Tibial artery (tissue), 4 donors: ENCODE measurements at regions not wholly inside any gene's neighbourhood (a gene's known extent, or its start where the extent isn't known, plus 50 kb on each side); places are given as distances from the start of the nearest gene placed in this dataset.

ENCODE experiments used
- DNase-seq, 2 donors: peaks; one replicate each; pipeline ENCODE4 v3.0.0-alpha.2; 2019
- H3K27ac ChIP-seq, 2 donors: fragments of 200-600 bp; sonication (generic) in 1 of 2; 1 replicate in 1 of 2; 2 replicates in 1 of 2; pipeline ENCODE4 v1.5.1; 2018 to 2019; ENCODE audit warnings: mild to moderate bottlenecking in 1 of 2
- H3K27me3 ChIP-seq, 2 donors: fragments of 200-600 bp; sonication (generic) in 1 of 2; one replicate each; pipeline versions ENCODE4 v1.5.1 to v1.6.0; 2016 to 2019
- H3K36me3 ChIP-seq, 3 donors: fragments of 200-600 bp; sonication (generic) in 2 of 3; one replicate each; pipeline ENCODE4 v1.5.1; 2016 to 2019; ENCODE audit warnings: mild to moderate bottlenecking in 2 of 3
- H3K4me1 ChIP-seq, 4 donors: fragments of 200-600 bp; sonication (generic) in 2 of 4; 1 replicate in 3 of 4; 2 replicates in 1 of 4; pipeline ENCODE4 v1.5.1; 2016 to 2019
- H3K4me3 ChIP-seq, 2 donors: fragments of 200-600 bp; sonication (generic) in 1 of 2; 1 replicate in 1 of 2; 2 replicates in 1 of 2; pipeline ENCODE4 v1.5.1; 2018 to 2019; ENCODE audit warnings: mild to moderate bottlenecking in 2 of 2
- H3K9me3 ChIP-seq, 3 donors: fragments of 200-600 bp; sonication (generic) in 1 of 3; one replicate each; pipeline ENCODE4 v1.5.1; 2016 to 2019
- CTCF ChIP-seq, 2 experiments: fragments of 200-600 bp in 1 of 2; fragments of 450-650 bp in 1 of 2; IDR thresholded peaks; one replicate each; pipeline ENCODE4 v1.5.1; 2017 to 2019; ENCODE audit warnings: antibody characterized with exemption in 2 of 2, mild to moderate bottlenecking in 1 of 2, moderate library complexity in 1 of 2
- intact Hi-C: fragments of 100-400 bp; cut with DNase I; formaldehyde crosslinking; loops from one replicate; pipeline ENCODE4 v1.15.0; 2023; ENCODE audit warnings: low total_unique reads

- DNase-seq, result no peak
- Histone ChIP-seq H3K4me1 (no peaks in the 10 kb centered on the region), H3K36me3 (no peaks in the 10 kb centered on the region), H3K27me3 (no peaks in the 10 kb centered on the region), H3K27ac (no peak overlapping the region), H3K4me3 (no peak overlapping the region), H3K9me3 (no peaks in the 10 kb centered on the region)
- intact Hi-C loops, result no loop called here
- no peak for TF ChIP-seq CTCF (IDR thresholded peaks at IDR 0.05)
These were observed 817.9 kb upstream of the AMELY start for GRCh38 chrY:7729318-7730011.

GRCh38 chrY:7728935-7729317 lies 817.4 kb upstream of the AMELY start:
- Histone ChIP-seq H3K9me3 (no peaks in the 10 kb centered on the region), H3K4me1 (no peaks in the 10 kb centered on the region), H3K27ac (no peak overlapping the region), H3K4me3 (no peak overlapping the region), H3K27me3 (no peaks in the 10 kb centered on the region), H3K36me3 (no peaks in the 10 kb centered on the region)
- intact Hi-C loops, result no loop called here
- TF ChIP-seq CTCF (IDR thresholded peaks at IDR 0.05), result no peak
- DNase-seq, result no peak

- intact Hi-C loops, result no loop called here
- DNase-seq, result no peak
- no peaks in the 10 kb centered on the region for H3K27me3 ChIP-seq
- H3K27ac ChIP-seq, result no peak overlapping the region
- H3K9me3 ChIP-seq, result no peaks in the 10 kb centered on the region
- no peaks in the 10 kb centered on the region for H3K4me1 ChIP-seq
- no peak for TF ChIP-seq CTCF (IDR thresholded peaks at IDR 0.05)
- no peaks in the 10 kb centered on the region for H3K36me3 ChIP-seq
- H3K4me3 ChIP-seq, result no peak overlapping the region
These were observed 814.4 kb upstream of the AMELY start for GRCh38 chrY:7725791-7726460.

GRCh38 chrY:7723991-7724632 lies 812.6 kb upstream of the AMELY start:
- Histone ChIP-seq H3K27ac (no peak overlapping the region), H3K9me3 (no peaks in the 10 kb centered on the region), H3K36me3 (no peaks in the 10 kb centered on the region), H3K27me3 (no peaks in the 10 kb centered on the region), H3K4me3 (no peak overlapping the region), H3K4me1 (no peaks in the 10 kb centered on the region)
- intact Hi-C loops, result no loop called here
- TF ChIP-seq CTCF (IDR thresholded peaks at IDR 0.05), result no peak
- peak in 1 of 2 donors; percentile 23 for DNase-seq

- no peaks in the 10 kb centered on the region for H3K27me3 ChIP-seq
- H3K27ac ChIP-seq, result no peak overlapping the region
- intact Hi-C loops, result no loop called here
- peaks cover 0 to 3% (median 0%) of the 10 kb centered on the region in 4 donors for H3K4me1 ChIP-seq
- no peaks in the 10 kb centered on the region for H3K9me3 ChIP-seq
- no peaks in the 10 kb centered on the region for H3K36me3 ChIP-seq
- TF ChIP-seq CTCF (IDR thresholded peaks at IDR 0.05), result no peak
- no peak for DNase-seq
- H3K4me3 ChIP-seq, result no peak overlapping the region
These were observed 811.6 kb upstream of the AMELY start for GRCh38 chrY:7723127-7723526.
